Activated CD8-positive, alpha-beta memory T cell treated with anti-CD3 and anti-CD28 coated beads, Interleukin-2, amount 50 U/mL, for 48 hours (primary cell): ENCODE measurements at regions not wholly inside any gene's neighbourhood (a gene's known extent, or its start where the extent isn't known, plus 50 kb on each side); places are given as distances from the start of the nearest gene placed in this dataset.

Experiments
- DNase-seq: peaks from one replicate; pipeline ENCODE4 v3.0.0-alpha.2; 2020

DNA sequence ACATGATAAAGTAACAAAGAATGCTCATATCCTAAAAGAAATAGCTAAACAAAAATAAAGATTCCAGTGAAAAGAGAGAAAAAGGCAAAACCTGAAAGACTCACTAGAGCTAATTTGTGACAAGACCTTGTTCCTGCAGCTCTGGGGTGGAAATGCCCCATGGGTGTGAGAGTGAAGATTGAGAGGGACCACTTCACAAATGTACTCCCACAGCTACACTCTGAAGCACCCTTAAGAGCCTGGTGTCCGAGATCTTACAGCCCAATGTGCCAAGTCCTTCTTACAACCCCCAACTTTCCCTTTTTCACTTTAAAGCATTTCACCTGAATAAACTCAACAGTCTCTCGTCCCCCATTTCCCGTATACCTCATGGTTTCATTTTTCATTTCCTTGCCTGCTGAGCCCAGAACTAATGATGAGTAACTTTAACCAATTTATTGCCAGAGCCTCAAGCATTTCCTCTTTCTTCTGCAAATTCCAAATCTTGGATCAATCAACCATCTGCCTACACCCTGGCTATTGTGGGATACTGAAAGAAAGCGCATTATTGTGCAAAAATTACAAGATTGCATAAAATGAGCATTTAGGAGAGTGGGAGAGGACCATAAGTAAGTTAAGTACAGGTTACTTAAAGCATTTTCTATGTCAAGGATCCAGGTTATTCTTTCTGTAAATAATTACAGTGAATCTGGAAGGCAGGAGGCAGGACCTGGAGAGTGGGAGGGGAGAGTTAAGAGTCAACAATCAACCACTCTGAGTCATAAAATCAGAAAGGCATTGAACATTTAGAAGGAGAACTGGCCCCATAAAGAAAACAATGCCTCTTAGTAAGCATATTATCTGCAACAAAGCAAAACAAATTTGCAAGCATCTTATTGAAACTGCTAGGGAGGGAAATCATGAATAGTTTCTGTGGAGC, 804.4 kb upstream of the CELF4 start:
- no peak for DNase-seq

DNA sequence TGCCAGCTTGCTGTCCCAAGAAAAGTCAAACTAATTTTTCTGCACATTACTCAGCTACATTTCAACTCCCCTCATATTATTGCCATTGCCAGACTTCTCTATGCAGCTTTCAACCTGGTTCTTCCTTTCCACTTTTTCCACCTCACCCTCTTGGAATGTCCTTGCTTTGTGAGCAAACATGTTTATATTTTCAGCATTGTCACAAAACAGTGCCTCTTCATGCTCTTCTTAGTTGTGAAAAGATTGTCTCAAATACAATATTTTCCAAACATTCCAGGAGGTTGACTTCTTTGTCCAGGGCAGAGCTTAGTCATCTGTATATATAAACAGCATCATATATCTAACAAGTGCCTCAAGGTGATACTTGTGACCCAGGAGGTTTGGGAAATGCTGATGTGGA, 803.3 kb upstream of the CELF4 start:
- no peak for DNase-seq

DNA sequence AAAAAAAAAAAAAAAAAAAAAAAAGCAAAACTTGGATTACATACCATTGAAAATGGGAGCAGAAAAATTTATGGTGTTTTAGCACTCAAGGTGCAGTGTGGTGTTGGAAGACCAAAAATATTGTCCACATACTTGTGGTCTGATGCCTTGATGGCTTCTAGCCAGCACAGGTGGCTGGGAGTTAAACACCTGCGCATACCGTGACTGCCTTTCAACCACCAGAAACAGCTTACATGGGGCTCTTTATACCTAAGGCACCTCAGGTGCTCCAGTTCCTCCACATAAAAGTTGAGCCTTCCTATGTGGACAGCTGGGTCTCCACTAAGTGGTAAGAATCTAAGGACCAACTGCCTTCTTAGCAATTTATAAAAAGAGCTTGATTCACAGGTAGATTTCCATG, 802.6 kb upstream of the CELF4 start:
- no peak for DNase-seq

DNA sequence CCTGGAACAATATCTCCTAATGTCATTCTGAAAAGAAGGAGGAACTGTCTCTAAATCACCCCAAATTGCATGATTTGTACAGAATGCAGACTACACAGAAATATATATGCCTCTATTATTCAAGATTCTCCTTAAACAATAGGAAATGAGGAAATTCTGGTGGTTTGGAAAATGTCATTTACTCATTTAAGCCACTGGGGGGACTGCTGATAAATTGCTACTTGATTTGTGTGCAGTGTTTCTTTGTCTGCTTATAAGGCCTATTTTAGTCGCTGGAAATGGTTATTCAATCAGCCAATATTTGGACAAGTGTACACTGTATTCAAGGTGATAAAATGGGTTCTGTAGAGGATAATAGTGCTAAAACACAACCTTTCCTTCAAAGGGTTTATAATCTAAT, 801.9 kb upstream of the CELF4 start:
- no peak for DNase-seq

DNA sequence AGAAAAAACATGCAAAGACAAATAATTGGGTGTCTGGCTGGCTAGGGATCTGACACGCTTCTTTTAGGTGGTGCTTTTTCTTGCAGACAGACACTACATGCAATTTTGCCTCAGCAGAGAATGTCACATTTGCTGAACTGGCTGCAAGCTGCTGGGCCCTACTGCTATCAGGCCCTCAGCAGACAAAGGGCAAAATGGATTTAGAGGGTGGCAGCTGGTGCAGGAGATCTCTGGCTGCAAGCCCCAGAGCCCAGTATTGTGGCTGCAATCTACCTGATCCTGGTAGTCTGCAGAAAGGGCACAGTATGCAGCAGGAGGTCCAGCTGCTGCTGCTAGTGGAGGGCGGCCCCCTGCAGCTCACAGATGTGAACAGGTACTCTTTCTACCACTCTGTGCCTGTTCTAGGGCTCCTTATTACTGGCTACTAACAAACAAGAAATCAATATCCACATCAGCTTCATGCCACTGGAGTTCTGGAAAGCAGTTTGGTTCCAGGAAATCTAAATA, 796.7 kb upstream of the CELF4 start:
- DNase-seq, result no peak

DNA sequence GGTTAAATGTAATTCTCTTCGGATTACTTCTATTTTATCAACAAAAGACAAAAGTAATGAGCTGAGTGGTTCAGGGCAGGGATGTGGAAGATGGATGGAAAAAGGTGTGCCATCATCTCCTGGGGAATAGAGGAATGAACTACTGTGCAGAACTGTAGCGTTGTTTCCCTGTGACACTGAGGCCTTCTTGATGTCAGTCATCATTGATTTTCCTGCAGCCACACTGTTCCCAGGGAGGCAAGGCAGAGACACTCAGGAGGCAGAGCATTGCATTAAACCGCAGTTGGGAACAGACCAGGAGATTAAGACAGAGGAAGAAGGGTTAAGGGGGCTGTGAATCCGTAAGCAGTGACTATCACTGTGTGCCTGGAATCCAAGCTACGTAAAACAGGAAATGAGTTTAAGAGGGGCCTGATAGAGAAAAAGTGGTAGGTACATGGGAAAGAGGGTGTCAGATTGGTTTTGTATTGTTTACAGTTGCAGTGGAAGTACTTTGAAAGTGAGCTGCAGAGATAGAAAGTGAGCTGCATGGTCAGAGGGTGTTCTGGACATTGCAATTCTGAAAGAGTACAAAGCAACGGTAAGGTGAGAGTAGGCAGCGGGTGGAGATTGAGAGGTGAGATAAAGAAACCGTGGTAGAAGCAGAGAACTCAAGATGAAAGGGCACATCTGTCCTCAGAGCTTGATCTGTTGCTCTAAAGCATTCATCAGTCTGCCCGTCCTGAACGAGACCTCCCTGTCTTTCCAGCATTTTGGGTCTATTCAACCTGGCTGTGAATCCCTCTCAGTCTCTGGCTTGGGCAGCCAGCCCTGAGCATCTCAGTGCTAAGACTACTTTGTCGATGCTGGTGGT, 793.4 kb upstream of the CELF4 start:
- no peak for DNase-seq

DNA sequence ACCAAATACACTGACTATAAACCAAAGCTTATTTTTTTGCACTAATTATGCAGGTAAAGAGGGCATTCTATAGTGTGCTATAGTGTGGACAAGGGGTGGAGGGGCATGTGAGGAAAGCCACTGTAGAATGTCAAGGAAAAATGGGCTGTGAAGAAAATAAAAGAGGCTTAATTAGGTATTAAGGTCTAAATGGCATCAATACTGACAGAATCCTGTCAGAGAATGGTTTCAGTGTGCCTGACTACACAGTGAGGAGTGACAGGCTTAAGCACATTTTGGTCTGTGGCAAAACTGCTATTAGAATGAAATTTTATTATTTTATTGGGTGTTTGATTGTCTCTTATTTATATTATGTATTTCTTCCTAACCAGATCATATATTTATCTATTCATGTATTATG, 787.6 kb upstream of the CELF4 start:
- DNase-seq, result no peak

DNA sequence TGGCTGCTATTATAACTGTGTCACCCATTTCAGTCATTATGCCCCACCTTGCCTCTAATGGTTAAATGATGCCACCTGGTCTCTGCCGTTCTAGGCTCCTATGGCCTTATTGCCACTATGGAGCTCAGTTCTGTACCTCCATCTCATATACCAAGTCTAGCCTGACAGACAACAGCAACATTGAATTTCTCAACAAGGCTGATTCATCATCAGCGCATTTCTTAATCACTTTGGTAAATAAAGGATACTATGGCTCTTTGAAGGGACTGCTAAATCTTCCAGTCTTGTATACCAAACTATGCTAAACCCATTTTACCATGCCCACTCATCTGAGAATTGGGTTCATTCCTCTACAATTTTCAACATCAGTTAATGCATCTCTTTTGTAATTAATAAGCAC, 784.5 kb upstream of the CELF4 start:
- no peak for DNase-seq

DNA sequence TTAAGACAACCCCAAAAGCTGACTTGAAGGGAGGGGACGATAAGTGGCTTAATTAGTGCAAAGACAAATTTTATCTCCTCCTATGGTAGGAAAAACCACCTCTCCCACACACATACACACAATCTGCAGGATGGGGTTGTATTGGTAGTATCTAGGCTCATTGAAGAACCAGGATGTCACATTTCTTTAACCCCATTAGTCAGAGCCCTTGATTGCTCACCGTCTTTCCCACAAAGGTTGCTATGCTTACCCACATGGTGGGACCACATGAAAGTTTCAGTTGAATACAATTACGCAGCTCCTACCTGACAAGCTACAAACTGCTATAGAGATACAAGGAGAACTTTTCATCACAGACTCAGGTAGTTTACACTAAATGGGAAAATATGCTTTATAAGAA, 765.0 kb upstream of the CELF4 start:
- DNase-seq, result no peak

DNA sequence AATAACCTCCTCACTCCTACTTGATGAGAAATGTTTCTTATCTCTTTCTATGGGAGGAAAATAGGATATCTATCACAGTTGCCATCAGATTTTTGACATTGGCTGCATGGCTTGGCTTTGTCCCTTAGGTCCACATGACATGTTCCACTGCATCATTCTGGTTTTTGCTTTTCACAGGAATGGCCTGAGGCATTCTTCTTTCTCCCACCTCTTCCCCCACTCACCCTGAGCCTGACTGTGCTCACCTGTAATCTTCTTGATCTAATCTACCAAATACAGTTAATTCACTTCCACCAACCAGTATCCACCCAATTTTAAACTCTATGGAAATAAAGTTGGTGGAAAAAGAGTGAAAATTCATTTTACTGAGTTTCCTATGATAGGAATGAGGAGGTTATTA, 763.5 kb upstream of the CELF4 start:
- no peak for DNase-seq

DNA sequence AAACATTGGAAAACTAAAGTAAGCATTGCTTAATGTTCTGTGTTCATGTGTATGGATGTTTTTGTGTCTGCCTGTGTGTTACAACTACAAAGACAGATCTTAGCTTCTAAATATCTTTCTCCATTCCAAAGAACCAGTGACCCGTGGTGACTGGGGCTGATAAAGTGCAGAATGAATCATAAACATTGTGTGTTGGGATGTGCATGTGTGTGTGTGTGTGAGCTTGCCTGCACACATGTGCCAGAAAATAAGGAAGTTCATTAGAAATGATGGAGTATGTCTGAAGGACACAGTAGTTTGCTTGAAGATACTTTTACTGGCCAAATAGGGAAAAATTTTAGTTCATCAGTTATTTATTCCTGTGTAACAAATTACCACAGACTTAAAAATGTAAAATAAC, 756.6 kb upstream of the CELF4 start:
- DNase-seq, result no peak

DNA sequence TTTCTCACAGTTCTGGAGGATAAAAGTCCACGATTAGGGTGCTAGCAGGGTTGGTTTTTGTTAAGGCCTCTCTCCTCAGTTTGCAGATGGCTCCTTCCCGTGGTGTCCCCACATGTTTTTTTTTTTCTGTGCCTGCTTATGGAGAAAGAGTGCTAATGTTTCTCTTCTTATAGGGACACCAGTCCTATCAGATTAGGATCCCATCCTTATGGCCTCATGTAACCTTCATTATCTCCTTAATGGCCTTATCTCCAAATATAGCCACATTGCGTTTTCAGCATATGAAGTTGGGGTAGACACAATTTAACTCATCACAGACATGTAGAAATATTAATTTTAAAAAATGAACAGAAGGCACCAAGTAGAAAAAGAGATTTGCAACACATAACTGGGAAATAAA, 755.7 kb upstream of the CELF4 start:
- DNase-seq, result no peak

DNA sequence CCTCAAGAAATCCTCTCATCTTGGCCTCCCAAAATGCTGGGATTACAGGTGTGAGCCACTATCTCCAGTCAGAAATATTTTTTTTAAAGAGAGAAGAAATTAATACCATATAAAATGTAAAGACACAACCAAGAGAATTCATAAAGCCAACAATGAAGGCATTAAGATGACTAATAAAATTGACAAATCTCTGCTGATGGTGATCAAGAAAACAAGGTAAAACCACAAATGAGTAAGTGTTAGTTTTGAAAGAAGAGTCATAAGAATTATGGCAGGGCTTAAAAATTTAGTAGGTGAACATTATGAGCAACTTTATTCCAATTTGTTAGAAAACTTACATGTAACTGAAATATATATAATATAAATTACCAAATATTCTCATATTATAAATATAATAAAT, 752.8 kb upstream of the CELF4 start:
- DNase-seq, result no peak

DNA sequence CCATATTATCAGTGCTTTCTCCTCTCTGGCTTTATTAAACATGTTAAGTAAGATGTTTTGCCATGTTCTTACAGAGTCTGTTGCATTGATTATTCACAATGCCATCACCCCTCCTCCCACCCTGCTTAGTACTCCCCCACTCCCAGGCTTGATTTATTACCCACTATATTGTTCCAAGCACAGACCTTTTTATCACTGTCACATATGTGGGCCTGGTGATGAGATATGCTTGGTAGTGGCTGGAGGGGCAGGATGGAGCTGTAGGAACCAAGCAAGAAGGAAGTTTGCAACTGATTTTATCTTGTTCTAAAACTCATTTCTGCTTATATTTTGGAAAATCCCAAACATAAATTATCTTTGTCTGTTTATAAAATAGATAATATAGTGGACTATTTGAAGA, 748.2 kb upstream of the CELF4 start:
- no peak for DNase-seq

DNA sequence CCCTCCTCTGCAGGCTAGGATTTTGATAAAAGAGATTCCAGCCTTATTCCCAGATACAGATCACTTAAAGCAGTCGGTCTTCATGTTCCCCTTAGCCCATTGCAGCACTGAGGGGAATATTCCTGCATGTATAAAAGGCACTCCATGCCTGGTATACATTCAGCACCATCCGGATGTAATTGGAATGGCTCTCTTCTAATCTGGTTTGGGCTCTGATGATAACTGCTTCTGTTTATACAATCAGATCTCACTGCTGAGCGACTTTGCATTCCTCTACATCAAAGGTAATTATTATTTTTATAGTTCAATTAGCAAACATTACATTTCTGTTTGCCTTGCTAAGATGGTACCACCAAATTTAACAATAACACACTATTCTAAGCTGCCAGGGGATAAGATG, 746.9 kb upstream of the CELF4 start:
- no peak for DNase-seq

DNA sequence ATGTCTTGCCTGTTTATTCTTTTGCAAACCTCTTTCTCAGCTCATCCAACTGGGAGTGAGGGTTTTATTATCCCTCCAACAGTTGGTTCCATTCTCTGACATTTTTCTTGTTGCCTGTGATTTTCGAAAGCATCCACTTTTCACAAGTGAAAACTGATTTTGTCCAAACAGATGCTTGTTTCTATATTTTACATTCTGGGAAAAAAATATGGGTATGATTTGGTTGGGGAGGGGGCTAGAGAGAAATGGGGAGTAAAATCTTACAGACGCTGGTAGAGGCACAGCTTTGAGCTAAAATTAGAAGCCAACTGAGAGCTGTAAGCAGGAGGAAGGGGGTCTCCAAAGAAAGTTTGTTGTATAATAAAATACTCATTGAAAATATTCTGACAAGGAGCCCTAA, 745.3 kb upstream of the CELF4 start:
- no peak for DNase-seq

DNA sequence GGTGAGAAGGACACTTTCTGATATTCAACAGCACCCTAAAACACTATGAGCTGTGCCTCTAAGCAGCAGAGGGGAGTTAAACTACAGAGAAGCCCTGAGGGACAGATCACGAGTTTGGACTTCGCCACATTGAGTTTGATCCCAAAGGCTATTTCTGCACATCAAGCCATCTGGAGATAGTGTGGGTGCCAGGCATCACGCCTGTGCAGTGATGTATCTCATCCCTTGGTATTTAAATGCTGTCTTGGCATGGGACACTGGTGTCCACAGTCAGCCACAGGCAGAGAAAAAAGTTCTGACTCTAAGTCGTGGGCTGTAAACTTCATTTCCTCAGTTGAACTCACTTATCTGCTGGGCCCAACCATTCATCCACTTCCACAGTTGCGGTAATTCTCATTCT, 742.3 kb upstream of the CELF4 start:
- DNase-seq, result no peak

DNA sequence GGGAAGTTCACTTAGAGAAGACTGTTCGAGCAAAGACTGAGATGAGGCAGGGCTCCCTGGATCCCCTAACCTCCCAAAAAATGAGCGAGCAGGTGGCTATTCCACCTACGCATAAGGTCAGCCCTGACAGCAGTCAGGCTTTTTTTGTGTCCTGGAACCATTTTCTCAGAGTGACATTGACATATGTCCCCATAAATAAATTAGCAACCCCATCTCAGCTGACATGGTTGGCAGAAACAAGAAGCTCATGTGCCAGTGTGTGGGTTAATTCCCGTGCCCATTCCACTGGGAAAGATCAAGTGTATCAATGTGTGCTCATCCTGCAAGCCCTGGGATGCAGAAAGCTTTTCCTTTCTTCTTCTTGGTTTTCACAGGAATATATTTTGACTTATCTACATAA, 740.4 kb upstream of the CELF4 start:
- no peak for DNase-seq

DNA sequence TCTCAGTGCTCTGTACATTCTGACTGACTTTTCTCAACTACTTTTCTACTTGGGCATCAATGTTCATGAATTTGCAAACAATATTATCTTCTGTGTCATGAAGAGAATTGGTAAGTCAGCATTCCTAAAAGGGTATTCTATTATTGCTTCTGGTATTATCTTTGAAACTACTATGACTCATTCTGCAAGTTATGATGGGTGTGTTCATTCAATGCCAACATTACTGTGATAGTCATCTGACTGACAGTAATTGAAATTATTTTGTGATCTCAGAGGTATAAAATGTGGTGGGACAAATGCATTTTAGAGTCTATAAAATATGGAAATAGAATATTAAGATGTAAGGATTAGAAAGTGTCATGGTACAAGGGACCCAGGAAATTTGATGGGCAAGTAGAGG, 736.0 kb upstream of the CELF4 start:
- no peak for DNase-seq

DNA sequence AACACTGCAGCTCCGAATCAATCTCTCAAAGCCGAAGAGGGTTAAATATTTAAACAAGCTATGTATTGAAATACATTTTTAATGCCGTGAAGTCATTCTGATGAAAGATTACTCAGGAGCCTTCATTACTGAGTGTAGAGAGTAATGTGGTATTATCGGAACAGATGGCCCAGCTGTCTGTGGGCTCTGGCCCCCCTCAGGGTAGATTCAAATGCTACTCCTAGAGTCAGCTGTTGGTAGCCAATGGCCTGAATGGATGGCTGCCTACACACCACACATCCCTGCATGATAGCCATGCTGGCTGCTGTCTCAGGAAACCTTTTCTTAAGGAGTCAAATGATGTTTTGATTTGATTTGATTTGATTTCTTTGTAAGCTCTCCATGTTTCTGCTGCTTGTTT, 732.3 kb upstream of the CELF4 start:
- no peak for DNase-seq

DNA sequence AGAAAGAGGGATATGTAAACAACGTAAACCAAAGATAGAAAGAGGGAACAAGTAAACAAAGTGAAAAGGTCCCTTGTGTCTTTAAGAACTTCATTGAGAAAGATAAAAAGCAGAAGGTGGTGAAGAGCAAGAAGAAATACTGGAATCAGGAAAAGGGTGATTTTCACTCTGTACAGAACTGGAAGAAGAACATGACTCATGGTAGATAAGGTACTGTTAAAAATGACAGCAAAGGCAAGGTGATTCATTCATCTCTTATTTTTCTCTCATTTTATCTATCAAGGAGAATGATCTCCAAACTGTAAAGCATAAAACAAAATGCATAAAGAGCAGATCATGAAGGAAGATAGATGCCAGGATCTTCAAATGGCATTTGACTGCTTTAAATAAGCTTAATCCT, 724.6 kb upstream of the CELF4 start:
- no peak for DNase-seq

DNA sequence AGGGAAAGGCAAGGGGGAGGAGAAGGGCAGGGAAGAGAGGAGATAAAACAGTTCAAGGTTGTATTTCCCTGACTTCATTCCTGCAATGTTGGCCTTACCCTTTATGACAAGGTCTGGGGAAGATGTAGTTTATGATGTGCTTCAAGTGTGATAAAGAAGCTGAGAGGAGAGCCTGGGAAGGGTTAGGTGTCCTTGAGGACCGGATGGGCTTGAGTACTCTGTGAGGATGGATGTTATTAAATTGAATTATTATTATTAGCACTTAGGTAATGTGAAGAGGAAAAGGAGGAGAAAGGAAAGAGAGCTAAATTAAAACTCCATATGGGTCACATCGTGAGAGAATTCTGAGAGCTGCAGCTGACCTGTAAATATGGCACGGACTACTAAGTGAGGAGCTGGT, 719.4 kb upstream of the CELF4 start:
- no peak for DNase-seq

DNA sequence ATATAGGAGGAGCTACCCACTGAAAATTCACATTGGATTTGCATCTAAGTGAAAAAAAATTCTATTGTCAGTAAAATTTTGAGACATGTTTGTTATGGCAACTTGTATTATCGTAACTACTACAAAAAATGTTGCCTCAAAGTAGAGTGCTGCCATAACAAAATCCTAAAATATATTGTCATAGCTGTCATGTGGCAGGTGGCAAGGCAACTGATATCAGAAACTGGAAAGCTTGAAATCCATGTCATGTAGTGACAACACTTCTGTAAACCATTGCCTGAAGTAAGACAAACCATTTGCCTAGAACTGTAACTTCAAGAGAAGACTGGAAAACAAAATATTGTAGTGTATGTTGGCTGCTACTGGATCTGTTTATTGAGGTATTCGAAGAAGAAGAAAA, 697.5 kb upstream of the CELF4 start:
- DNase-seq, result no peak

DNA sequence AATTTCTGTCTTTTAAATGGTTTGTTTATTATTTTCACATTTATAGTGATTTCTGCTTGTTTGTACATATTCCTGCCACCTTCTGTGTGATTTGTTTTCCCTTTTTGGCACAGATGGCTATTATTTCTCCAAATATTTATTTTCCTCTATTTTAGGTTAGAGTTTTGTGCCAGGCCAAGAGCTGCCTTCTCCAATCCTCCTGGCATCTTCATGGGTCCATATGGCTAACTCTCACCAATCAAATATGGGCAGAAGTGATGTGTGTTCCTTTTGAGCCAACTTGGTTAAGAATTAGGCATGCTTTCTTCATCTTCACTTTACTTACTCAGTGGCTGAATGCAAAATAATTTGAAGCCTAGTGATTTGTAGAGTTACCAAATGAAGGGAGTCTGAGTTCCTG, 697.1 kb upstream of the CELF4 start:
- no peak for DNase-seq
